Spleen (tissue), 7 donors: ENCODE measurements at regions not wholly inside any gene's neighbourhood (a gene's known extent, or its start where the extent isn't known, plus 50 kb on each side); places are given as distances from the start of the nearest gene placed in this dataset.
"Not testable (repeated sequence)": the region's sequence is repeated elsewhere in the genome, so short reads cannot be mapped to it uniquely, and the experiment has no call there.

Experiments
- POLR2A ChIP-seq, 3 donors: fragments of 450-650 bp; IDR thresholded peaks; one replicate each; pipeline ENCODE4 v1.5.1; 2017; ENCODE audit warnings: antibody characterized with exemption in 3 of 3, mild to moderate bottlenecking in 1 of 3
- POLR2AphosphoS5 ChIP-seq, 3 donors: sonication (generic); formaldehyde crosslinking; IDR thresholded peaks; one replicate each; pipeline ENCODE4 v1.5.1; 2017; ENCODE audit warnings: antibody characterized with exemption in 3 of 3
- TF ChIP-seq, protein P1 (sequence below), 11 experiments: fragments of 200-600 bp in 7 of 11; fragments of 450-650 bp in 4 of 11; sonication (generic) in 4 of 11; IDR thresholded peaks in 8 of 11; conservative IDR thresholded peaks in 3 of 11; 1 replicate in 7 of 11; 2 replicates in 4 of 11; pipeline versions ENCODE4 v1.4.0 to v1.8.0; 2016 to 2021; ENCODE audit warnings: antibody characterized with exemption in 11 of 11, inconsistent platforms in 4 of 11, mild to moderate bottlenecking in 1 of 11
- donor health status: DM: no; HTN: no; CAD: no; lungs with moderate emphysema.
- donor health status: DM: no; HTN: no; CAD: no.
- donor health status: DM: no; HTN: no; CAD: no.

DNA sequence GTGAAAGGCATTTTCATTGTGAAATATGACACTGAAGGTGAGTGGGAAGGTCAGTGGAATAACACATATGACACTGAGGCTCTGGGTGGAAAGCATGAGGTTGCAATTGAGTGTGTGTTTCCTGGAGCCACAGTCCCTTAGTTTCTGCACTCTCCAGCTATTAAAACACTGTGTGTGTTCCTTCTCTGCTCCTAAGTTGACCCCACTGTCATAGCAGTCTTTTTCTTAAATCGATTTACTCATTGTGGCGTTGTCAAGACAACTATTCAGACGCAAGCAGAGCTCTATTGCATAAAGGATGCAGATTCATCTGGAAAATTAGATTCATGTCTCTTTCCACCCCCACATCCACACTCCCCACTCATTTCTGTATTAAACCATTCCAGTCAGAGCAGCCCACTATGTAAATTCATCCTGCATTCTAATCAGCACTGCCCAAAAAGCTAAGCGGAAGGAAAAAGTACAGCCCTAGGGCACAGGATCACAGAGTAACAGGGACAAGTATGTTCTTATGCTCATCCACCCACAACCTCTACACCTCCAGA is 154.2 kb upstream of the NUDT10 start:
- TF ChIP-seq, protein P1, sequence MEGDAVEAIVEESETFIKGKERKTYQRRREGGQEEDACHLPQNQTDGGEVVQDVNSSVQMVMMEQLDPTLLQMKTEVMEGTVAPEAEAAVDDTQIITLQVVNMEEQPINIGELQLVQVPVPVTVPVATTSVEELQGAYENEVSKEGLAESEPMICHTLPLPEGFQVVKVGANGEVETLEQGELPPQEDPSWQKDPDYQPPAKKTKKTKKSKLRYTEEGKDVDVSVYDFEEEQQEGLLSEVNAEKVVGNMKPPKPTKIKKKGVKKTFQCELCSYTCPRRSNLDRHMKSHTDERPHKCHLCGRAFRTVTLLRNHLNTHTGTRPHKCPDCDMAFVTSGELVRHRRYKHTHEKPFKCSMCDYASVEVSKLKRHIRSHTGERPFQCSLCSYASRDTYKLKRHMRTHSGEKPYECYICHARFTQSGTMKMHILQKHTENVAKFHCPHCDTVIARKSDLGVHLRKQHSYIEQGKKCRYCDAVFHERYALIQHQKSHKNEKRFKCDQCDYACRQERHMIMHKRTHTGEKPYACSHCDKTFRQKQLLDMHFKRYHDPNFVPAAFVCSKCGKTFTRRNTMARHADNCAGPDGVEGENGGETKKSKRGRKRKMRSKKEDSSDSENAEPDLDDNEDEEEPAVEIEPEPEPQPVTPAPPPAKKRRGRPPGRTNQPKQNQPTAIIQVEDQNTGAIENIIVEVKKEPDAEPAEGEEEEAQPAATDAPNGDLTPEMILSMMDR (IDR thresholded peaks at IDR 0.05 in 8 of 11, conservative IDR thresholded peaks at IDR 0.05 in 3 of 11) = not testable (repeated sequence)
- TF ChIP-seq POLR2A, POLR2AphosphoS5 (IDR thresholded peaks at IDR 0.05): not testable (repeated sequence)
